Right cardiac atrium (tissue), 5 donors: ENCODE measurements at regions not wholly inside any gene's neighbourhood (a gene's known extent, or its start where the extent isn't known, plus 50 kb on each side); places are given as distances from the start of the nearest gene placed in this dataset.

Experiments
- ATAC-seq, 2 donors: fragments of 200-7000 bp; cut with Tn5 transposase; one replicate each; pipeline versions ENCODE4 v1.8.0 to v1.9.1; 2020; ENCODE audit warnings: moderate library complexity in 2 of 2, mild to moderate bottlenecking in 1 of 2
- DNase-seq, 3 donors: peaks; one replicate each; pipeline ENCODE4 v3.0.0-alpha.2; 2020
- H3K27ac ChIP-seq: one replicate; pipeline ENCODE4 v1.5.1; 2013; ENCODE audit warnings: mild to moderate bottlenecking, low read length, control low read depth, moderate library complexity
- H3K27me3 ChIP-seq: one replicate; pipeline ENCODE4 v1.6.1; 2013; ENCODE audit not compliant: control insufficient read depth, insufficient read depth
- H3K4me1 ChIP-seq: one replicate; pipeline ENCODE4 v1.6.1; 2013; ENCODE audit warnings: low read length; ENCODE audit not compliant: control insufficient read depth, insufficient read depth
- H3K4me3 ChIP-seq: one replicate; pipeline ENCODE4 v1.5.1; 2013; ENCODE audit warnings: low read length, control low read depth
- H3K9me3 ChIP-seq: one replicate; pipeline ENCODE4 v1.6.1; 2013; ENCODE audit warnings: low read length; ENCODE audit not compliant: control insufficient read depth
- WGBS: extraction: QIAGEN DNeasy Blood & Tissue Kit; methylation state at CpG from one replicate; pipeline ENCODE4 v1.1.7; 2013; 5-methylcytosine and 5-hydroxymethylcytosine counted together
- intact Hi-C, 4 donors: fragments of 100-400 bp; cut with DNase I; formaldehyde crosslinking; loops; one replicate each; pipeline versions ENCODE4 v1.11.0 to v1.14.0; 2022 to 2023
- donor health status: healthy with polysubstance abuse.
- donor health status: DM: no; HTN: yes; CAD: no.
- donor health status: DM: no; HTN: no; CAD: no.
- donor health status: DM: no; HTN: yes; CAD: no; lungs with severe emphysema.
- donor health status: DM: yes; HTN: yes; CAD: no.

DNA sequence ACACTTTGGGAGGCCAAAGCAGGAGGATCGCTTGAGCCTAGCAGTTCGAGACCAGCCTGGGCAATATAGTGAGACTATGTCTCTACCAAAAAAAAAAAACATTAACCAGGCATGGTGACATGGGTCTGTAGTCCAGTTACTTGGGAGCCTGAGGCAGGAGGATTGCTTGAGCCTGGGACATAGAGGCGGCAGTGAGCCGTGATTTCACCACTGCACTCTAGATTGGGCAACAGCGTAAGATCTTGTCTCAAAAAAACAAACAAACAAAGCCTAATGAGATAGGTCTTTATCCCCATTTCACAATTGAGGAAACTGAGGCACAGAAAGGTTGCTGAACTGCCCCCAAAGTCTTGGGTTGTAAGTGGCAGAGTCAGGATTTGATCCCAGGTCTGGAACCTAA, 70.5 kb upstream of the RAD23B start:
- intact Hi-C loops, result no loop called here
- 96% methylated on average over 5 of the region's 5 CpGs for WGBS
- Histone ChIP-seq H3K27me3 (no peaks in the 10 kb centered on the region), H3K27ac (no peak overlapping the region), H3K9me3 (no peaks in the 10 kb centered on the region), H3K4me3 (no peak overlapping the region), H3K4me1 (no peaks in the 10 kb centered on the region)
- DNase-seq (no peak), ATAC-seq (no peak)

DNA sequence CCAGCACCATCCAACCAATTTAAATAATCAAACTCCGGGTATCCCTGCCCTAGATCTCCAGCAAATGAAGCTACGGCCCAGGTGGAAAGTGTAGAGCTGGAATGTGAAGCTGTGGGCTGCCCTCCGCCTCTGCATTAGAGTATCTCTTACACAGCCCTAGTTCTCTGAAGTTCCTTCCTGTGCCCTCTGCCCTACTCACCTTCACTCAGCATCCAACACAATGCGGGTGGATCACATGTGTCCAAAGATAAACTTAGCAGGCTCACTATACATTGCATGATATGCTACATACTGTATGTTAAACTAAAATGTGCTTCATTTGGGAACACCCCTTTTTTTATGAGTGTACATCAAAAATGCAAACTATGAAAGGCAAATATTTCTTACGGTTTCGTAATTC, 70.0 kb upstream of the RAD23B start:
- 81% methylated on average over 6 of the region's 6 CpGs for WGBS
- no peak overlapping the region for H3K27ac ChIP-seq
- H3K4me3 ChIP-seq, result no peak overlapping the region
- H3K9me3 ChIP-seq, result no peaks in the 10 kb centered on the region
- DNase-seq, result no peak
- no peak for ATAC-seq
- no peaks in the 10 kb centered on the region for H3K4me1 ChIP-seq
- no peaks in the 10 kb centered on the region for H3K27me3 ChIP-seq
- intact Hi-C loops, result no loop called here

DNA sequence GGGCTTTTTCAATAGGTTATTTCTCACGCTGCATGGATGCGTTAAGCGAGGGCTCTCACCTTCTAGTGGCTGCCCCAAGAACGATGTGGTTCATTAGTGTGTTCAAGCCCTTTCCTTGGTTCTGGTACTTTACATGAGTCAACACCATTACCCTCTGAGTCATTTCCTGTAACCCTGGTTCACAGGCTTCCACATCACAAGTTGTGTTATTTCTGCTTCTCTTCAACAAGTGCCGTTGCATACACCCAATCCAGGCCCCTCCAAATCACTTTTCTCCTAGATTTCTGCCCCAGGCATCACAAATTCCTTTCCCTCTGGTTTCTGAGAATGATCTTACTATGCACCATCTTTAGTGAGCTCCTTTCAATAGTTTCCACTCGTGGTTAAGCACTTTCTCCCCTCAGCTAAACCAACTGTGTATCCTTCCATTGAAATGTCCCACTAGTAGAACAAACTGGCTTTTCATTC, 69.5 kb upstream of the RAD23B start:
- 71% methylated on average over 6 of the region's 6 CpGs for WGBS
- no peak overlapping the region for H3K4me3 ChIP-seq
- DNase-seq (no peak), ATAC-seq (peak in 1 of 2 donors; percentile 54)
- intact Hi-C loops, result no loop called here
- H3K27ac ChIP-seq, result no peak overlapping the region
- no peaks in the 10 kb centered on the region for H3K9me3 ChIP-seq
- H3K27me3 ChIP-seq, result no peaks in the 10 kb centered on the region
- H3K4me1 ChIP-seq, result no peaks in the 10 kb centered on the region

DNA sequence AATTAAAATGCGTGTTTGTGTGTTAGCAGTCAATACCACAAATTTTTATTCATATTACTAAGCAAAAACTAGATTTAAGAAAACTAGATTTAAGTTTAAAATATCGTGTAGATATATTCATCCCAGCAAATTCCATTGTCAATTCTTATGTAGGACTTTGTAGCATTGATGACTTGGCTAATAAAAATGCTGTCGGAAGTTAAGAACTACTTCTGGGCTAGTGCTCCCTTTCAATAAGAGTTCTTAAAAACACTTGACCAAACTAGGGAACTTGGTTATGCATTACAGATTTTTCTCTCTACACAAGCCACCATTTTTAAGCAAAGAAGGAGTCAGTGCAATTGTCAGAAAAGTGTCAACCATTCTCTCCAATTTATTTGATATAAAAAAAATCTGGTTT, 68.7 kb upstream of the RAD23B start:
- DNase-seq (no peak), ATAC-seq (no peak)
- Histone ChIP-seq H3K4me1 (no peaks in the 10 kb centered on the region), H3K27ac (no peak overlapping the region), H3K27me3 (no peaks in the 10 kb centered on the region), H3K9me3 (no peaks in the 10 kb centered on the region), H3K4me3 (no peak overlapping the region)
- WGBS, result 94% methylated on average over 3 of the region's 3 CpGs
- intact Hi-C loops, result no loop called here

GRCh38 chr9:107214915-107215314, 68.2 kb upstream of the RAD23B start:
- ATAC-seq (no peak), DNase-seq (no peak)
- intact Hi-C loops, result no loop called here
- 92% methylated on average over 2 of the region's 2 CpGs for WGBS
- Histone ChIP-seq H3K9me3 (no peaks in the 10 kb centered on the region), H3K27ac (no peak overlapping the region), H3K27me3 (no peaks in the 10 kb centered on the region), H3K4me1 (no peaks in the 10 kb centered on the region), H3K4me3 (no peak overlapping the region)

DNA sequence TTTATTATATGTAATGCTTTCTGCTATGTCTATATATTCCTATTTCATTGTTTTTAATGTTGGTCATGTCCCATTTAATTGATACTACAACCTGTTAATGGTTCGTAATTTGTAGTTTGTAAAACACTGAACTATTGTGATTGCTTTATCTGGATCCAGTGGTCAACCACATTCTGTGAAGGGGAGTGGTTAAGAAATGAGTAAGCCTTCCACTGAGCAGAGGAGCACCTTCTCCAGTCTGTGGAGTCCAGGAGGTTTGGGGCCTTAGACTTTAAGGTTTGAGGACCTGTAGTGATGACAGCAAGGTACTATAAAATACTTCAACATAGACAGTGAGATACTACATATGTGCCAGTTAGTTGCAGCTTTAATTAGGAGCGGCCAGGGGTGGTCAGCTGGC, 67.7 kb upstream of the RAD23B start:
- no peaks in the 10 kb centered on the region for H3K4me1 ChIP-seq

GRCh38 chr9:107216329-107216728, 66.8 kb upstream of the RAD23B start:
- WGBS, result 96% methylated on average over 4 of the region's 4 CpGs
- intact Hi-C loops, result no loop called here
- Histone ChIP-seq H3K4me3 (no peak overlapping the region), H3K9me3 (no peaks in the 10 kb centered on the region), H3K4me1 (no peaks in the 10 kb centered on the region), H3K27me3 (no peaks in the 10 kb centered on the region), H3K27ac (no peak overlapping the region)
- no peak for DNase-seq
- ATAC-seq, result no peak

More for the DNA sequence above, 67.7 kb upstream of the RAD23B start:
- ATAC-seq (no peak), DNase-seq (no peak)
- 90% methylated on average over 2 of the region's 2 CpGs for WGBS
- Histone ChIP-seq H3K9me3 (no peaks in the 10 kb centered on the region), H3K4me3 (no peak overlapping the region), H3K27me3 (no peaks in the 10 kb centered on the region), H3K27ac (no peak overlapping the region)
- intact Hi-C loops, result no loop called here

- 88% methylated on average over 6 of the region's 6 CpGs for WGBS
- intact Hi-C loops, result no loop called here
- no peaks in the 10 kb centered on the region for H3K9me3 ChIP-seq
- DNase-seq (no peak), ATAC-seq (no peak)
- H3K4me1 ChIP-seq, result no peaks in the 10 kb centered on the region
- no peak overlapping the region for H3K27ac ChIP-seq
- no peaks in the 10 kb centered on the region for H3K27me3 ChIP-seq
- H3K4me3 ChIP-seq, result no peak overlapping the region
These were observed 64.1 kb upstream of the RAD23B start for GRCh38 chr9:107218829-107219485.

GRCh38 chr9:107219486-107220077, 63.5 kb upstream of the RAD23B start:
- DNase-seq (no peak), ATAC-seq (no peak)
- intact Hi-C loops, result no loop called here
- Histone ChIP-seq H3K9me3 (no peaks in the 10 kb centered on the region), H3K27me3 (no peaks in the 10 kb centered on the region), H3K4me1 (no peaks in the 10 kb centered on the region), H3K4me3 (no peak overlapping the region), H3K27ac (no peak overlapping the region)
- WGBS, result 91% methylated on average over 4 of the region's 4 CpGs

GRCh38 chr9:107221321-107221720, 61.8 kb upstream of the RAD23B start:
- no peaks in the 10 kb centered on the region for H3K4me1 ChIP-seq
- no peak for ATAC-seq
- no peak overlapping the region for H3K4me3 ChIP-seq
- intact Hi-C loops, result no loop called here
- H3K27me3 ChIP-seq, result no peaks in the 10 kb centered on the region
- WGBS, result 39% methylated on average over 2 of the region's 2 CpGs
- H3K9me3 ChIP-seq, result no peaks in the 10 kb centered on the region
- no peak overlapping the region for H3K27ac ChIP-seq
- no peak for DNase-seq

- intact Hi-C loops, result no loop called here
- DNase-seq, result no peak
- Histone ChIP-seq H3K27ac (no peak overlapping the region), H3K9me3 (no peaks in the 10 kb centered on the region), H3K4me3 (no peak overlapping the region), H3K4me1 (no peaks in the 10 kb centered on the region), H3K27me3 (no peaks in the 10 kb centered on the region)
- 63% methylated on average over 7 of the region's 7 CpGs for WGBS
- ATAC-seq, result no peak
These were observed 61.0 kb upstream of the RAD23B start for GRCh38 chr9:107222020-107222522.
